SK-N-SH treated with all-trans-retinoic acid at 6 μM for 48 hours (cell line): ENCODE measurements at regions not wholly inside any gene's neighbourhood (a gene's known extent, or its start where the extent isn't known, plus 50 kb on each side); places are given as distances from the start of the nearest gene placed in this dataset.

Source experiments
- ESRRG ChIP-seq: fragments of 250-450 bp; sonication (Bioruptor Pico); IDR thresholded peaks from 2 replicates; pipeline ENCODE4 v1.6.1; 2021; ENCODE audit warnings: mild to moderate bottlenecking
- ISL1 ChIP-seq: fragments of 250-450 bp; sonication (Bioruptor Pico); IDR thresholded peaks from 2 replicates; pipeline ENCODE4 v2.1.2; 2022; ENCODE audit warnings: mild to moderate bottlenecking, moderate library complexity
- OSR1 ChIP-seq: fragments of 250-450 bp; sonication (Bioruptor Pico); IDR thresholded peaks from 2 replicates; pipeline ENCODE4 v1.8.0; 2022; ENCODE audit warnings: moderate library complexity, mild to moderate bottlenecking, inconsistent platforms
- PPARA ChIP-seq: fragments of 250-450 bp; sonication (Bioruptor Pico); IDR thresholded peaks from 2 replicates; pipeline ENCODE4 v1.5.0; 2020; ENCODE audit warnings: mild to moderate bottlenecking, borderline replicate concordance
- RARB ChIP-seq: fragments of 250-450 bp; sonication (Bioruptor Pico); IDR thresholded peaks from 2 replicates; pipeline ENCODE4 v1.8.0; 2021; ENCODE audit warnings: mild to moderate bottlenecking, moderate library complexity
- SNAI2 ChIP-seq: fragments of 250-450 bp; sonication (Bioruptor Pico); IDR thresholded peaks from 2 replicates; pipeline ENCODE4 v1.5.0; 2020; ENCODE audit warnings: mild to moderate bottlenecking, moderate library complexity
- ZFP30 ChIP-seq: fragments of 450-650 bp; formaldehyde crosslinking; IDR thresholded peaks from 2 replicates; pipeline ENCODE4 v1.5.0; 2022; ENCODE audit warnings: mild to moderate bottlenecking, moderate library complexity
- TF ChIP-seq, protein P1 (sequence below): fragments of 250-450 bp; sonication (Bioruptor Pico); IDR thresholded peaks from 2 replicates; pipeline ENCODE4 v1.8.0; 2020; ENCODE audit warnings: mild to moderate bottlenecking, moderate library complexity, borderline replicate concordance
- TF ChIP-seq, protein P2 (sequence below): fragments of 250-450 bp; sonication (Bioruptor Pico); IDR thresholded peaks from 2 replicates; pipeline ENCODE4 v1.5.0; 2020; ENCODE audit warnings: mild to moderate bottlenecking, moderate library complexity

DNA sequence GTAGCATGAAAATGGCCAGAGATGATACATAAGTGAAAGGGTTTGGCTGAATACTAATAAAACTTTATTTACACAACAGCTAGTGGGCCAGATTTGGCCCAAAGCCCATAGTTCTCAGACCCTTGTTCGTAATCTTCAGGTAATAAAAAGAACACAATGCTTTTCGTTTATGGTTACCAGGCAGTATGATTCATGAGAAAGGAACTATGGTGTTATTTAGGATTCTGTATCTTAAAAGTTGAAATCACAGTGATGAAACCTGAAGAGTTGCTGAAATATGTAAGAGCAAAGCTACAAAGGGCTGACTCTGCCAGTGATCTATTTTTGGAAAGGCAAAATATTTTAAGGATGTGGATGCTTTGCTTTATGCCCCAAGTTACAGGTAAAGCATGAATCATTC, 192.7 kb downstream of the SMC2 start:
- TF ChIP-seq PPARA (CRISPR knock-in tag) = no peak
- no peak for TF ChIP-seq ZFP30 (CRISPR knock-in tag)
- TF ChIP-seq, protein P1, sequence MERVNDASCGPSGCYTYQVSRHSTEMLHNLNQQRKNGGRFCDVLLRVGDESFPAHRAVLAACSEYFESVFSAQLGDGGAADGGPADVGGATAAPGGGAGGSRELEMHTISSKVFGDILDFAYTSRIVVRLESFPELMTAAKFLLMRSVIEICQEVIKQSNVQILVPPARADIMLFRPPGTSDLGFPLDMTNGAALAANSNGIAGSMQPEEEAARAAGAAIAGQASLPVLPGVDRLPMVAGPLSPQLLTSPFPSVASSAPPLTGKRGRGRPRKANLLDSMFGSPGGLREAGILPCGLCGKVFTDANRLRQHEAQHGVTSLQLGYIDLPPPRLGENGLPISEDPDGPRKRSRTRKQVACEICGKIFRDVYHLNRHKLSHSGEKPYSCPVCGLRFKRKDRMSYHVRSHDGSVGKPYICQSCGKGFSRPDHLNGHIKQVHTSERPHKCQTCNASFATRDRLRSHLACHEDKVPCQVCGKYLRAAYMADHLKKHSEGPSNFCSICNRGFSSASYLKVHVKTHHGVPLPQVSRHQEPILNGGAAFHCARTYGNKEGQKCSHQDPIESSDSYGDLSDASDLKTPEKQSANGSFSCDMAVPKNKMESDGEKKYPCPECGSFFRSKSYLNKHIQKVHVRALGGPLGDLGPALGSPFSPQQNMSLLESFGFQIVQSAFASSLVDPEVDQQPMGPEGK = no peak
- no peak for TF ChIP-seq OSR1 (CRISPR knock-in tag)
- TF ChIP-seq, protein P2, sequence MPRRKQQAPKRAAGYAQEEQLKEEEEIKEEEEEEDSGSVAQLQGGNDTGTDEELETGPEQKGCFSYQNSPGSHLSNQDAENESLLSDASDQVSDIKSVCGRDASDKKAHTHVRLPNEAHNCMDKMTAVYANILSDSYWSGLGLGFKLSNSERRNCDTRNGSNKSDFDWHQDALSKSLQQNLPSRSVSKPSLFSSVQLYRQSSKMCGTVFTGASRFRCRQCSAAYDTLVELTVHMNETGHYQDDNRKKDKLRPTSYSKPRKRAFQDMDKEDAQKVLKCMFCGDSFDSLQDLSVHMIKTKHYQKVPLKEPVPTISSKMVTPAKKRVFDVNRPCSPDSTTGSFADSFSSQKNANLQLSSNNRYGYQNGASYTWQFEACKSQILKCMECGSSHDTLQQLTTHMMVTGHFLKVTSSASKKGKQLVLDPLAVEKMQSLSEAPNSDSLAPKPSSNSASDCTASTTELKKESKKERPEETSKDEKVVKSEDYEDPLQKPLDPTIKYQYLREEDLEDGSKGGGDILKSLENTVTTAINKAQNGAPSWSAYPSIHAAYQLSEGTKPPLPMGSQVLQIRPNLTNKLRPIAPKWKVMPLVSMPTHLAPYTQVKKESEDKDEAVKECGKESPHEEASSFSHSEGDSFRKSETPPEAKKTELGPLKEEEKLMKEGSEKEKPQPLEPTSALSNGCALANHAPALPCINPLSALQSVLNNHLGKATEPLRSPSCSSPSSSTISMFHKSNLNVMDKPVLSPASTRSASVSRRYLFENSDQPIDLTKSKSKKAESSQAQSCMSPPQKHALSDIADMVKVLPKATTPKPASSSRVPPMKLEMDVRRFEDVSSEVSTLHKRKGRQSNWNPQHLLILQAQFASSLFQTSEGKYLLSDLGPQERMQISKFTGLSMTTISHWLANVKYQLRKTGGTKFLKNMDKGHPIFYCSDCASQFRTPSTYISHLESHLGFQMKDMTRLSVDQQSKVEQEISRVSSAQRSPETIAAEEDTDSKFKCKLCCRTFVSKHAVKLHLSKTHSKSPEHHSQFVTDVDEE = no peak
- no peak for TF ChIP-seq SNAI2
- no peak for TF ChIP-seq RARB
- no peak for TF ChIP-seq ESRRG
- TF ChIP-seq ISL1 = peak; percentile 35; the same call in 1 of the 2 replicates
